Upper lobe of left lung (tissue), 4 donors: ENCODE measurements at regions not wholly inside any gene's neighbourhood (a gene's known extent, or its start where the extent isn't known, plus 50 kb on each side); places are given as distances from the start of the nearest gene placed in this dataset.
"Not testable (repeated sequence)": the region's sequence is repeated elsewhere in the genome, so short reads cannot be mapped to it uniquely, and the experiment has no call there.

Source experiments
- CTCF ChIP-seq, 6 experiments: fragments of 450-650 bp in 4 of 6; fragments of 200-600 bp in 2 of 6; sonication (generic) in 2 of 6; IDR thresholded peaks; one replicate each; pipeline ENCODE4 v1.5.1; 2016 to 2019; ENCODE audit warnings: antibody characterized with exemption in 6 of 6
- POLR2A ChIP-seq, 4 donors: fragments of 450-650 bp; IDR thresholded peaks; one replicate each; pipeline ENCODE4 v1.5.1; 2016 to 2017; ENCODE audit warnings: antibody characterized with exemption in 4 of 4, mild to moderate bottlenecking in 2 of 4

DNA sequence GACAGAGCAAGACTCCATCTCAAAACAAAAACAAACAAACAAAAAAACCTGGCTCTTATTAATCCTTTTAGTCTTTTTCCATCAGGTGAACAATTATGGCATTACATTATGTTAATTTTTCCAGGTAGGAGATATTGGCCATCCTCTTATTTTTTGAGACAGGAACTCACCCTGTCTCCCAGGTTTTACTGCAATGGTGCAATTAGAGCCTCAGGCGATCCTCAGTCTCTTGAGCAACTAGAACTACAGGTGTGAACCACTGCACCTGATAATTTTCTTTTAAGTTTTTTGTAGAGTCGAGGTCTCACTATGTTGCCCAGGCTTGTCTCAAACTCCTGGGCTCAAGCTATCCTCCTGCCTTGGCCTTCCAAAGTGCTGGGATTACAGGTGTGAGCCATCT lies 732.7 kb upstream of the DEFB115 start:
- not testable (repeated sequence) for TF ChIP-seq CTCF, POLR2A (IDR thresholded peaks at IDR 0.05)
